WTC11 (cell line): ENCODE measurements at regions not wholly inside any gene's neighbourhood (a gene's known extent, or its start where the extent isn't known, plus 50 kb on each side); places are given as distances from the start of the nearest gene placed in this dataset.
A peak's percentile ranks its signal among the peaks of the same experiment; 100 is the strongest.

Source experiments
- ATAC-seq: fragments of 200-7000 bp; cut with Tn5 transposase; 2 replicates; pipeline ENCODE4 v1.10.0; 2021; ENCODE audit warnings: mild to moderate bottlenecking, moderate library complexity
- CTCF ChIA-PET: fragments of 300-600 bp; sonication (Branson Sonifier 250); formaldehyde crosslinking; loops from one replicate; lab custom pipeline; 2021; ENCODE audit warnings: antibody characterized with exemption; lab: Charles Lee
- POLR2A ChIA-PET: fragments of 350-600 bp; sonication (Branson Sonifier 250); formaldehyde crosslinking; loops from one replicate; lab custom pipeline; 2021; ENCODE audit warnings: antibody characterized with exemption; lab: Charles Lee
- DNase-seq: peaks from one replicate; pipeline ENCODE4 v3.0.0; 2021; ENCODE audit warnings: low spot score
- H3K27ac Mint-ChIP-seq: 2 replicates; pipeline ENCODE4 v1.8.0; 2021; ENCODE audit warnings: mixed read lengths
- H3K27me3 Mint-ChIP-seq: 2 replicates; pipeline ENCODE4 v1.8.0; 2021; ENCODE audit warnings: low read depth, mild to moderate bottlenecking, moderate library complexity, mixed read lengths
- H3K36me3 Mint-ChIP-seq: 2 replicates; pipeline ENCODE4 v1.8.0; 2021; ENCODE audit warnings: mixed read lengths
- H3K4me1 Mint-ChIP-seq: 2 replicates; pipeline ENCODE4 v1.8.0; 2022; ENCODE audit warnings: mixed read lengths
- H3K4me3 Mint-ChIP-seq: 2 replicates; pipeline ENCODE4 v1.8.0; 2021; ENCODE audit warnings: mild to moderate bottlenecking, moderate library complexity, mixed read lengths
- H3K9me3 Mint-ChIP-seq: 2 replicates; pipeline ENCODE4 v1.8.0; 2021; ENCODE audit warnings: mixed read lengths
- AFF4 ChIP-seq: sonication (generic); formaldehyde crosslinking; IDR thresholded peaks from 2 replicates; pipeline ENCODE4 v1.8.1; 2023; ENCODE audit warnings: mild to moderate bottlenecking, missing genetic modification reagents, borderline replicate concordance
- AR ChIP-seq: fragments of 250-450 bp; sonication (Bioruptor Pico); IDR thresholded peaks from 2 replicates; pipeline ENCODE4 v1.9.0; 2021; ENCODE audit warnings: mild to moderate bottlenecking
- ATF2 ChIP-seq: sonication (generic); formaldehyde crosslinking; IDR thresholded peaks from 2 replicates; pipeline ENCODE4 v1.8.1; 2022; ENCODE audit warnings: low read depth, missing genetic modification reagents, borderline replicate concordance
- CREB1 ChIP-seq: sonication (generic); formaldehyde crosslinking; IDR thresholded peaks from 2 replicates; pipeline ENCODE4 v1.8.0; 2023; ENCODE audit warnings: mild to moderate bottlenecking, missing genetic modification reagents
- CREM ChIP-seq: sonication (generic); formaldehyde crosslinking; IDR thresholded peaks from 2 replicates; pipeline ENCODE4 v1.8.1; 2022; ENCODE audit warnings: mild to moderate bottlenecking, missing genetic modification reagents, moderate library complexity
- E2F5 ChIP-seq: sonication (generic); formaldehyde crosslinking; IDR thresholded peaks from 2 replicates; pipeline ENCODE4 v1.8.1; 2022; ENCODE audit warnings: mild to moderate bottlenecking, moderate library complexity, missing genetic modification reagents
- ERG ChIP-seq: fragments of 250-450 bp; sonication (Bioruptor Pico); IDR thresholded peaks from 2 replicates; pipeline ENCODE4 v1.8.0; 2021; ENCODE audit warnings: mild to moderate bottlenecking
- GTF2I ChIP-seq: fragments of 250-450 bp; sonication (Bioruptor Pico); conservative IDR thresholded peaks from 2 replicates; pipeline ENCODE4 v1.4.0; 2021; ENCODE audit warnings: mild to moderate bottlenecking
- MAX ChIP-seq: sonication (generic); formaldehyde crosslinking; IDR thresholded peaks from 2 replicates; pipeline ENCODE4 v1.8.0; 2022; ENCODE audit warnings: mild to moderate bottlenecking, missing genetic modification reagents
- MLX ChIP-seq: sonication (generic); formaldehyde crosslinking; IDR thresholded peaks from 2 replicates; pipeline ENCODE4 v1.8.1; 2023; ENCODE audit warnings: mild to moderate bottlenecking, missing genetic modification reagents, moderate library complexity
- NFATC4 ChIP-seq: fragments of 250-450 bp; sonication (Bioruptor Pico); IDR thresholded peaks from 2 replicates; pipeline ENCODE4 v1.9.0; 2021; ENCODE audit warnings: mild to moderate bottlenecking
- OVOL2 ChIP-seq: fragments of 250-450 bp; sonication (Bioruptor Pico); IDR thresholded peaks from 2 replicates; pipeline ENCODE4 v1.9.0; 2021; ENCODE audit warnings: mild to moderate bottlenecking, borderline replicate concordance
- SMAD3 ChIP-seq: sonication (generic); formaldehyde crosslinking; IDR thresholded peaks from 2 replicates; pipeline ENCODE4 v1.8.0; 2022; ENCODE audit warnings: missing genetic modification reagents, mild to moderate bottlenecking, borderline replicate concordance
- TEAD1 ChIP-seq: sonication (generic); formaldehyde crosslinking; IDR thresholded peaks from 2 replicates; pipeline ENCODE4 v1.8.0; 2022; ENCODE audit warnings: mild to moderate bottlenecking, missing genetic modification reagents
- TP53 ChIP-seq: sonication (generic); formaldehyde crosslinking; IDR thresholded peaks from 2 replicates; pipeline ENCODE4 v1.8.1; 2023; ENCODE audit warnings: mild to moderate bottlenecking, missing genetic modification reagents
- ZNF423 ChIP-seq: fragments of 250-450 bp; sonication (Bioruptor Pico); IDR thresholded peaks from 2 replicates; pipeline ENCODE4 v2.1.2; 2022; ENCODE audit warnings: mild to moderate bottlenecking, moderate library complexity

- TF ChIP-seq ERG (no peak), AFF4 (CRISPR knock-in tag) (no peak), SMAD3 (no peak), ATF2 (CRISPR knock-in tag) (no peak), CREB1 (no peak), ZNF423 (CRISPR knock-in tag) (no peak), OVOL2 (CRISPR knock-in tag) (no peak), TP53 (CRISPR knock-in tag) (no peak), E2F5 (no peak), MLX (CRISPR knock-in tag) (no peak), NFATC4 (CRISPR knock-in tag) (no peak), CREM (CRISPR knock-in tag) (no peak), AR (no peak), GTF2I (CRISPR knock-in tag) (no peak), MAX (CRISPR knock-in tag) (no peak), TEAD1 (CRISPR knock-in tag) (no peak)
- Mint-ChIP-seq H3K27me3 (no peaks in the 10 kb centered on the region), H3K4me1 (peaks cover 42% of the 10 kb centered on the region), H3K36me3 (0 out of 2 replicates have a peak, but pooled peaks cover 3% of the 10 kb centered on the region), H3K9me3 (no peaks in the 10 kb centered on the region), H3K27ac (peak overlapping the region; percentile 55), H3K4me3 (no peak overlapping the region)
- ChIA-PET CTCF (no interaction called here), POLR2A (no interaction called here)
- ATAC-seq (peak; percentile 28; the same call in 1 of the 2 replicates), DNase-seq (no peak)
Measured at GRCh38 chrX:113804819-113805218, 779.1 kb upstream of the HTR2C start.
